MM.1S (cell line): ENCODE measurements at regions not wholly inside any gene's neighbourhood (a gene's known extent, or its start where the extent isn't known, plus 50 kb on each side); places are given as distances from the start of the nearest gene placed in this dataset.

Experiments used
- DNase-seq: peaks from one replicate; pipeline ENCODE4 v3.0.0-alpha.2; 2015
- H2AFZ ChIP-seq: fragments of 300-600 bp; sonication (generic); 2 replicates; pipeline ENCODE4 v1.6.0; 2016; ENCODE audit warnings: antibody characterized with exemption, low read length
- H3F3A ChIP-seq: fragments of 300-600 bp; sonication (generic); 2 replicates; pipeline ENCODE4 v1.6.1; 2016; ENCODE audit warnings: mild to moderate bottlenecking, antibody characterized with exemption, low read length, moderate library complexity, mixed read lengths; ENCODE audit not compliant: insufficient read depth
- H3K27ac ChIP-seq: fragments of 300-600 bp; sonication (generic); 2 replicates; pipeline ENCODE4 v1.5.1; 2016; ENCODE audit warnings: mild to moderate bottlenecking, low read length
- H3K27me3 ChIP-seq: fragments of 300-600 bp; sonication (generic); replicated peaks from 2 replicates; pipeline ENCODE4 v1.6.0; 2016; ENCODE audit warnings: low read length; ENCODE audit not compliant: insufficient read depth
- H3K36me3 ChIP-seq: fragments of 300-600 bp; sonication (generic); replicated peaks from 2 replicates; pipeline ENCODE4 v1.6.1; 2016; ENCODE audit warnings: mild to moderate bottlenecking, low read length, mixed read lengths; ENCODE audit not compliant: insufficient read depth
- H3K4me1 ChIP-seq: fragments of 300-600 bp; sonication (generic); 2 replicates; pipeline ENCODE4 v1.6.1; 2016; ENCODE audit warnings: low read length, mixed read lengths
- H3K4me2 ChIP-seq: fragments of 300-600 bp; sonication (generic); 2 replicates; pipeline ENCODE4 v1.6.0; 2016; ENCODE audit warnings: low read depth, low read length
- H3K4me3 ChIP-seq: fragments of 300-600 bp; sonication (generic); 2 replicates; pipeline ENCODE4 v1.5.1; 2016; ENCODE audit warnings: low read length, mixed read lengths
- H3K79me2 ChIP-seq: fragments of 300-600 bp; sonication (generic); 2 replicates; pipeline ENCODE4 v1.6.1; 2016; ENCODE audit warnings: mixed run types, low read length, mixed read lengths
- H3K9ac ChIP-seq: fragments of 300-600 bp; sonication (generic); 2 replicates; pipeline ENCODE4 v1.6.1; 2016; ENCODE audit warnings: low read length, mixed read lengths
- H3K9me2 ChIP-seq: fragments of 300-600 bp; sonication (generic); replicated peaks from 2 replicates; pipeline ENCODE4 v1.6.1; 2016; ENCODE audit warnings: mild to moderate bottlenecking, low read length, mixed read lengths; ENCODE audit not compliant: insufficient read depth
- H3K9me3 ChIP-seq: fragments of 300-600 bp; sonication (generic); replicated peaks from 2 replicates; pipeline ENCODE4 v1.6.1; 2016; ENCODE audit warnings: mild to moderate bottlenecking, low read length, mixed read lengths; ENCODE audit not compliant: insufficient read depth
- H4K20me1 ChIP-seq: fragments of 300-600 bp; sonication (generic); 2 replicates; pipeline ENCODE4 v1.6.1; 2016; ENCODE audit warnings: mild to moderate bottlenecking, low read length, moderate library complexity, mixed read lengths; ENCODE audit not compliant: insufficient read depth
- CTCF ChIP-seq: fragments of 300-600 bp; sonication (generic); IDR thresholded peaks from 2 replicates; pipeline ENCODE4 v1.5.1; 2016; ENCODE audit warnings: antibody characterized with exemption, low read length, mixed read lengths
- EZH2 ChIP-seq: fragments of 300-600 bp; sonication (generic); optimal IDR thresholded peaks from 2 replicates; pipeline ENCODE3; 2017; ENCODE audit warnings: low read depth, mild to moderate bottlenecking, antibody characterized with exemption, low read length, mixed read lengths
- EZH2phosphoT487 ChIP-seq: fragments of 300-600 bp; sonication (generic); IDR thresholded peaks from 2 replicates; pipeline ENCODE4 v1.6.1; 2018; ENCODE audit warnings: antibody characterized with exemption, low read length

GRCh38 chr20:57762531-57763234 is 52.9 kb upstream of the PMEPA1 start:
- H3K36me3 ChIP-seq: no peaks in the 10 kb centered on the region
- no peak overlapping the region for H3K4me2 ChIP-seq
- TF ChIP-seq EZH2 (no peak), EZH2phosphoT487 (no peak), CTCF (no peak)
- H4K20me1 ChIP-seq: no peaks in the 10 kb centered on the region
- H3K27me3 ChIP-seq: peaks cover 13% of the 10 kb centered on the region
- H3K4me1 ChIP-seq: no peaks in the 10 kb centered on the region
- no peak for DNase-seq
- H3K9me3 ChIP-seq: no peaks in the 10 kb centered on the region
- no peak overlapping the region for H3K9ac ChIP-seq
- H3K79me2 ChIP-seq: no peaks in the 10 kb centered on the region
- no peak overlapping the region for H3K27ac ChIP-seq
- H2AFZ ChIP-seq: no peak overlapping the region
- no peaks in the 10 kb centered on the region for H3F3A ChIP-seq
- H3K4me3 ChIP-seq: no peak overlapping the region
- H3K9me2 ChIP-seq: no peaks in the 10 kb centered on the region

GRCh38 chr20:57761413-57761734 is 51.6 kb upstream of the PMEPA1 start:
- no peak for TF ChIP-seq EZH2phosphoT487
- TF ChIP-seq CTCF: no peak
- TF ChIP-seq EZH2: no peak
- Histone ChIP-seq H3K36me3 (no peaks in the 10 kb centered on the region), H3K9me3 (no peaks in the 10 kb centered on the region), H3F3A (no peaks in the 10 kb centered on the region), H3K27me3 (peaks cover 25% of the 10 kb centered on the region), H2AFZ (no peak overlapping the region), H3K27ac (no peak overlapping the region), H3K9me2 (no peaks in the 10 kb centered on the region), H4K20me1 (no peaks in the 10 kb centered on the region), H3K4me3 (no peak overlapping the region), H3K79me2 (no peaks in the 10 kb centered on the region), H3K4me2 (no peak overlapping the region), H3K4me1 (no peaks in the 10 kb centered on the region), H3K9ac (no peak overlapping the region)
- DNase-seq: no peak

- Histone ChIP-seq H3K4me1 (no peaks in the 10 kb centered on the region), H2AFZ (no peak overlapping the region), H3K79me2 (no peaks in the 10 kb centered on the region), H3K36me3 (no peaks in the 10 kb centered on the region), H4K20me1 (no peaks in the 10 kb centered on the region), H3K9me3 (no peaks in the 10 kb centered on the region), H3K4me2 (no peak overlapping the region), H3K9ac (no peak overlapping the region), H3F3A (no peaks in the 10 kb centered on the region), H3K27me3 (peaks cover 30% of the 10 kb centered on the region), H3K9me2 (no peaks in the 10 kb centered on the region), H3K27ac (no peak overlapping the region), H3K4me3 (no peak overlapping the region)
- TF ChIP-seq EZH2phosphoT487 (no peak), CTCF (no peak), EZH2 (no peak)
- no peak for DNase-seq
These were observed 51.0 kb upstream of the PMEPA1 start for GRCh38 chr20:57760698-57761412.
